ENCODE measurements at regions not wholly inside any gene's neighbourhood (a gene's known extent, or its start where the extent isn't known, plus 50 kb on each side); places are given as distances from the start of the nearest gene placed in this dataset.

GRCh38 chr3:20511863-20512505 lies 326.0 kb upstream of the SGO1 start:
- TF ChIP-seq EZH2 (optimal IDR thresholded peaks at IDR 0.05; ENCODE audit: low read depth, low read length) (no peak), EZH2phosphoT487 (IDR thresholded peaks at IDR 0.05; ENCODE audit: low read length) (no peak)
